ENCODE measurements at regions not wholly inside any gene's neighbourhood (a gene's known extent, or its start where the extent isn't known, plus 50 kb on each side); places are given as distances from the start of the nearest gene placed in this dataset.

- H3K79me1 ChIP-seq (ENCODE audit: low read depth, low read length): no peaks in the 10 kb centered on the region
- H2BK15ac ChIP-seq (ENCODE audit: low read length): no peak overlapping the region
- H3K23me2 ChIP-seq (ENCODE audit: low read depth, low read length): no peaks in the 10 kb centered on the region
- ChIA-PET CTCF (ENCODE audit: partially characterized antibody) (interaction anchor here (0.6 kb wide), 1 partner anchor 345 kb away, joined by 3 read pairs; no protein-coding TSS in a partner anchor), POLR2A (ENCODE audit: partially characterized antibody) (no interaction called here)
- H3K14ac ChIP-seq (ENCODE audit: insufficient read length): no peak overlapping the region
- H4K91ac ChIP-seq (replicated peaks; ENCODE audit: insufficient read length, low read length): no peak overlapping the region
- FAIRE-seq (no peak), DNase-seq (ENCODE audit: low read depth in 1 of 2, low spot score in 2 of 2) (no peak)
- no peak overlapping the region for H3K9ac ChIP-seq (replicated peaks in 1 of 4; ENCODE audit: extremely low read depth in 1 of 4, low read depth in 3 of 4, low read length in 3 of 4)
- no peaks in the 10 kb centered on the region for H3K36me3 ChIP-seq (ENCODE audit: control insufficient read depth in 2 of 4, insufficient read depth in 4 of 4, low read length in 3 of 4)
- no peak overlapping the region for H2BK12ac ChIP-seq (ENCODE audit: low read depth, low read length)
- no peak overlapping the region for H4K5ac ChIP-seq (ENCODE audit: insufficient read length, low read depth, low read length)
- H3K27me3 ChIP-seq (replicated peaks in 1 of 4; ENCODE audit: control insufficient read depth in 3 of 4, extremely low read depth in 1 of 4, insufficient read depth in 3 of 4, low read length in 3 of 4): no peaks in the 10 kb centered on the region
- no peak overlapping the region for H3K56ac ChIP-seq (replicated peaks; ENCODE audit: insufficient read length, low read depth, low read length)
- no peaks in the 10 kb centered on the region for H3K9me3 ChIP-seq (ENCODE audit: insufficient read depth in 2 of 2, low read depth in 1 of 2, low read length in 1 of 2)
- no peak overlapping the region for H3K23ac ChIP-seq (ENCODE audit: insufficient read length)
- no peaks in the 10 kb centered on the region for H3K79me2 ChIP-seq (ENCODE audit: control insufficient read depth in 1 of 2, insufficient read depth in 2 of 2, low read length in 2 of 2)
- no peak overlapping the region for H3K4me3 ChIP-seq (ENCODE audit: extremely low read depth in 1 of 4, insufficient read depth in 2 of 4, low read depth in 3 of 4, low read length in 4 of 4)
- no peak overlapping the region for H3K4ac ChIP-seq (replicated peaks; ENCODE audit: insufficient read length, low read depth, low read length)
- H3K4me2 ChIP-seq (ENCODE audit: insufficient read depth in 1 of 2, low read depth in 2 of 2, low read length in 2 of 2): no peak overlapping the region
- H4K20me1 ChIP-seq (replicated peaks in 1 of 2; ENCODE audit: control insufficient read depth in 1 of 2, insufficient read depth in 2 of 2, low read length in 2 of 2): no peaks in the 10 kb centered on the region
- no peak overlapping the region for H2BK120ac ChIP-seq (replicated peaks; ENCODE audit: low read depth, low read length)
- H3K18ac ChIP-seq (ENCODE audit: extremely low read depth, low read length): no peak overlapping the region
- H4K8ac ChIP-seq (ENCODE audit: extremely low read depth, insufficient read depth, low read length): no peak overlapping the region
- H2BK20ac ChIP-seq (ENCODE audit: low read length): no peak overlapping the region
- H3K4me1 ChIP-seq (replicated peaks in 1 of 4; ENCODE audit: control insufficient read depth in 3 of 4, insufficient read depth in 4 of 4, low read length in 3 of 4): peaks cover 0 to 4% (median 0%) of the 10 kb centered on the region in 4 experiments; a peak in 1 of 7 replicates
- H2AK5ac ChIP-seq (ENCODE audit: low read depth, low read length): no peak overlapping the region
- no peak overlapping the region for H3K27ac ChIP-seq (ENCODE audit: low read depth, low read length)
- H2BK5ac ChIP-seq (ENCODE audit: low read depth, low read length): no peak overlapping the region
- no peak overlapping the region for H2AFZ ChIP-seq (ENCODE audit: low read length)
- no peak for TF ChIP-seq TCF12 (IDR thresholded peaks at IDR 0.05; ENCODE audit: low read depth, low read length)
- no peak for TF ChIP-seq PHF8 (conservative IDR thresholded peaks at IDR 0.05; ENCODE audit: low read depth, low read length)
- TF ChIP-seq HDAC2 (IDR thresholded peaks at IDR 0.05; ENCODE audit: borderline replicate concordance in 1 of 2, low read depth in 2 of 2, low read length in 2 of 2): no peak
- TF ChIP-seq, protein P1, sequence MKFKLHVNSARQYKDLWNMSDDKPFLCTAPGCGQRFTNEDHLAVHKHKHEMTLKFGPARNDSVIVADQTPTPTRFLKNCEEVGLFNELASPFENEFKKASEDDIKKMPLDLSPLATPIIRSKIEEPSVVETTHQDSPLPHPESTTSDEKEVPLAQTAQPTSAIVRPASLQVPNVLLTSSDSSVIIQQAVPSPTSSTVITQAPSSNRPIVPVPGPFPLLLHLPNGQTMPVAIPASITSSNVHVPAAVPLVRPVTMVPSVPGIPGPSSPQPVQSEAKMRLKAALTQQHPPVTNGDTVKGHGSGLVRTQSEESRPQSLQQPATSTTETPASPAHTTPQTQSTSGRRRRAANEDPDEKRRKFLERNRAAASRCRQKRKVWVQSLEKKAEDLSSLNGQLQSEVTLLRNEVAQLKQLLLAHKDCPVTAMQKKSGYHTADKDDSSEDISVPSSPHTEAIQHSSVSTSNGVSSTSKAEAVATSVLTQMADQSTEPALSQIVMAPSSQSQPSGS (IDR thresholded peaks at IDR 0.05; ENCODE audit: low read length): no peak
- TF ChIP-seq BRCA1 (IDR thresholded peaks at IDR 0.05; ENCODE audit: low read depth, low read length): no peak
- TF ChIP-seq, protein P2, sequence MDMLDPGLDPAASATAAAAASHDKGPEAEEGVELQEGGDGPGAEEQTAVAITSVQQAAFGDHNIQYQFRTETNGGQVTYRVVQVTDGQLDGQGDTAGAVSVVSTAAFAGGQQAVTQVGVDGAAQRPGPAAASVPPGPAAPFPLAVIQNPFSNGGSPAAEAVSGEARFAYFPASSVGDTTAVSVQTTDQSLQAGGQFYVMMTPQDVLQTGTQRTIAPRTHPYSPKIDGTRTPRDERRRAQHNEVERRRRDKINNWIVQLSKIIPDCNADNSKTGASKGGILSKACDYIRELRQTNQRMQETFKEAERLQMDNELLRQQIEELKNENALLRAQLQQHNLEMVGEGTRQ (IDR thresholded peaks at IDR 0.05; ENCODE audit: low read length): no peak
- TF ChIP-seq RXRA (IDR thresholded peaks at IDR 0.05; ENCODE audit: insufficient read depth, low read depth, low read length): no peak
- TF ChIP-seq BCL11A (IDR thresholded peaks at IDR 0.05; ENCODE audit: low read depth in 2 of 2, low read length in 2 of 2): no peak
- TF ChIP-seq TBP (IDR thresholded peaks at IDR 0.05; ENCODE audit: low read depth, low read length): no peak
- no peak for TF ChIP-seq MAX (IDR thresholded peaks at IDR 0.05)
- no peak for TF ChIP-seq ATF3 (IDR thresholded peaks at IDR 0.05; ENCODE audit: insufficient read depth, low read depth, low read length)
- TF ChIP-seq SP2 (IDR thresholded peaks at IDR 0.05; ENCODE audit: low read length): no peak
Observed at GRCh38 chr13:56352901-56353300, 787.8 kb upstream of the PRR20A start.

Data from H1 (cell line).